Fibroblast of lung (primary cell): ENCODE measurements at regions not wholly inside any gene's neighbourhood (a gene's known extent, or its start where the extent isn't known, plus 50 kb on each side); places are given as distances from the start of the nearest gene placed in this dataset.

Source experiments
- DNase-seq, 2 donors: peaks; one replicate each; pipeline versions ENCODE4 v3.0.0 to v3.0.0-alpha.2; 2010; ENCODE audit warnings: low read depth in 2 of 2
- H2AFZ ChIP-seq: 2 replicates; pipeline ENCODE4 v1.5.1; 2012; ENCODE audit warnings: low read length, control low read depth, inconsistent platforms
- H3K27ac ChIP-seq: 2 replicates; pipeline ENCODE4 v1.5.1; 2011; ENCODE audit warnings: low read length, control low read depth; ENCODE audit not compliant: insufficient read depth
- H3K27me3 ChIP-seq: 2 replicates; pipeline ENCODE4 v1.5.1; 2011; ENCODE audit warnings: mild to moderate bottlenecking, low read length; ENCODE audit not compliant: control insufficient read depth, insufficient read depth
- H3K36me3 ChIP-seq: 2 replicates; pipeline ENCODE4 v1.5.1; 2011; ENCODE audit warnings: low read length; ENCODE audit not compliant: control insufficient read depth, insufficient read depth
- H3K4me1 ChIP-seq: 2 replicates; pipeline ENCODE4 v1.5.1; 2011; ENCODE audit warnings: low read length; ENCODE audit not compliant: control insufficient read depth, insufficient read depth; ENCODE audit errors: extremely low read depth
- H3K4me2 ChIP-seq: 2 replicates; pipeline ENCODE4 v1.5.1; 2011; ENCODE audit warnings: low read length, control low read depth; ENCODE audit not compliant: insufficient read depth; ENCODE audit errors: extremely low read depth
- H3K4me3 ChIP-seq, 4 experiments: fragments of 200-600 bp in 1 of 4; sonication (generic) in 1 of 4; replicated peaks in 1 of 4; 2 replicates each; pipeline ENCODE4 v1.5.1; 2011 to 2016; ENCODE audit warnings: low read length in 4 of 4, low read depth in 3 of 4, mild to moderate bottlenecking in 3 of 4, control low read depth in 2 of 4, inconsistent platforms in 1 of 4, mixed read lengths in 1 of 4; ENCODE audit not compliant: insufficient read depth in 1 of 4; ENCODE audit errors: control extremely low read depth in 1 of 4
- H3K79me2 ChIP-seq: 2 replicates; pipeline ENCODE4 v1.5.1; 2012; ENCODE audit warnings: mild to moderate bottlenecking, low read length, inconsistent platforms; ENCODE audit not compliant: control insufficient read depth, insufficient read depth
- H3K9ac ChIP-seq: 2 replicates; pipeline ENCODE4 v1.5.1; 2011; ENCODE audit warnings: mild to moderate bottlenecking, low read length, control low read depth; ENCODE audit not compliant: insufficient read depth
- H3K9me3 ChIP-seq: 2 replicates; pipeline ENCODE4 v1.5.1; 2012; ENCODE audit warnings: low read depth, low read length; ENCODE audit not compliant: control insufficient read depth, insufficient read depth
- H4K20me1 ChIP-seq: 2 replicates; pipeline ENCODE4 v1.5.1; 2011; ENCODE audit warnings: low read length; ENCODE audit not compliant: control insufficient read depth, insufficient read depth; ENCODE audit errors: extremely low read depth
- EZH2 ChIP-seq: IDR thresholded peaks from 2 replicates; pipeline ENCODE4 v1.5.1; 2012; ENCODE audit warnings: low read length, control low read depth, mild to moderate bottlenecking; ENCODE audit errors: missing control alignments
- TF ChIP-seq, protein P1 (sequence below), 2 donors: IDR thresholded peaks in 1 of 2; conservative IDR thresholded peaks in 1 of 2; 1 replicate in 1 of 2; 2 replicates in 1 of 2; pipeline ENCODE4 v1.5.1; 2011 to 2012; ENCODE audit warnings: low read length in 2 of 2, control low read depth in 1 of 2, inconsistent platforms in 1 of 2, low read depth in 1 of 2, mild to moderate bottlenecking in 1 of 2

DNA sequence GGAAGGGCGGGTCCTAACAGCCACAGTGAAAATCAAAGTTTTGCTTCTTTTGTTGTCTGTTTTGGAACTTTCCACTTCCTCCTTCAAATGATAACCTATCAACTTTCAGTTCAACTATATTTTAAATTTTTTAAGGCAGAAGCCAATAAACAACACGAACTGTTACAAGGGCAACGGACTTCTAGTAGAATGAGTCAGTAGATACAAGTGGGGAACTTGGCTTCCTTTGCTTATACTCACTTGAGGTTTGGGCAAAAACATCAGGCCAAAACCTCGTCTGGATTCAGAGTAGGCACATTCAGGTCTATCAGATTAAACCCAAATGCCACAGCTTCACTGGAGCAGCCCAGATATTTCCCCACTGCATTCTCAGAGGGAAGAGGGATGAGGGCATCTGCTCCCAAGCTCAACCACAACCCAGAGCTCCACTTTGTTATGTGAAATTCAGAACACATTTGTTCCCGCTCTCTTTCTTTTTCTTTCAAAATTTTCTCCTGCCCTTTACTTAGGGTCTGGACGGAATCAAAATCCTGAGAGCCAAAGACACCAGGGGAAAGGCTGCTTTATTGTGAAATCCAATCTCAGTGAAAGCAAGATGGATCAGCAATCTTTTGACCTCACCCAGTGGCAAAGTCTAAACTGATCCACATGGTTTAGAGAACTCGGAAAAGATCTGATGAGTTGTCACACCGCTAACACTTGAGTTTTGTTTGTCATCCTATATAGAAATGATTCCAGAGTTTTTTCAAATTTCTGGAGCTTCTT, 152.5 kb upstream of the BTG1 start:
- no peaks in the 10 kb centered on the region for H3K79me2 ChIP-seq
- H3K4me3 ChIP-seq, result no peak overlapping the region
- DNase-seq, result peak; percentile 66 to 95
- no peaks in the 10 kb centered on the region for H3K27me3 ChIP-seq
- peak overlapping the region; percentile 77 for H3K27ac ChIP-seq
- no peaks in the 10 kb centered on the region for H3K9me3 ChIP-seq
- peak overlapping the region; percentile 70 for H3K4me2 ChIP-seq
- peak overlapping the region; percentile 63 for H2AFZ ChIP-seq
- H4K20me1 ChIP-seq, result no peaks in the 10 kb centered on the region
- H3K36me3 ChIP-seq, result no peaks in the 10 kb centered on the region
- H3K4me1 ChIP-seq, result peaks cover 2% of the 10 kb centered on the region
- H3K9ac ChIP-seq, result no peak overlapping the region
- no peak for TF ChIP-seq EZH2
- TF ChIP-seq, protein P1, sequence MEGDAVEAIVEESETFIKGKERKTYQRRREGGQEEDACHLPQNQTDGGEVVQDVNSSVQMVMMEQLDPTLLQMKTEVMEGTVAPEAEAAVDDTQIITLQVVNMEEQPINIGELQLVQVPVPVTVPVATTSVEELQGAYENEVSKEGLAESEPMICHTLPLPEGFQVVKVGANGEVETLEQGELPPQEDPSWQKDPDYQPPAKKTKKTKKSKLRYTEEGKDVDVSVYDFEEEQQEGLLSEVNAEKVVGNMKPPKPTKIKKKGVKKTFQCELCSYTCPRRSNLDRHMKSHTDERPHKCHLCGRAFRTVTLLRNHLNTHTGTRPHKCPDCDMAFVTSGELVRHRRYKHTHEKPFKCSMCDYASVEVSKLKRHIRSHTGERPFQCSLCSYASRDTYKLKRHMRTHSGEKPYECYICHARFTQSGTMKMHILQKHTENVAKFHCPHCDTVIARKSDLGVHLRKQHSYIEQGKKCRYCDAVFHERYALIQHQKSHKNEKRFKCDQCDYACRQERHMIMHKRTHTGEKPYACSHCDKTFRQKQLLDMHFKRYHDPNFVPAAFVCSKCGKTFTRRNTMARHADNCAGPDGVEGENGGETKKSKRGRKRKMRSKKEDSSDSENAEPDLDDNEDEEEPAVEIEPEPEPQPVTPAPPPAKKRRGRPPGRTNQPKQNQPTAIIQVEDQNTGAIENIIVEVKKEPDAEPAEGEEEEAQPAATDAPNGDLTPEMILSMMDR (conservative IDR thresholded peaks at IDR 0.05 in 1 of 2, IDR thresholded peaks at IDR 0.05 in 1 of 2; ENCODE audit: low read depth in 1 of 2, low read length in 2 of 2), result no peak

DNA sequence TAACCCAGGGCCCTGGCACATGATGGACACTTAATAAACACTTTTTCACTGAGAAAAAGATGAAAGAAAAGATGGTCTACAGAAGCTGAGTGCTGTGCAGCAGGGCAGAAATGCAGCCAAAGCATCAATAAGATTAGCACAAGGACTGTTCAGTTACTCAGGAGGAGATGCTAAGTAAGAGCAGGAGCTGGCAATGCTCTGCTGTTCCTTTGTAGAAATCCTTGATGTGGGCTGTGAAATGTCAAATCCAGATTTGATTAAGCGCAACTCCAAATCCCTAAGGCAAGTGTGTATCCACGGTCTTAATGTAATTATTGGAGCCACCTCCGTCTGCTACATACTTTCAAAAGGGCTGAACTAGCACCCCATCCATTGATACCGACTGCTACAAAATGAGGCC, 151.8 kb upstream of the BTG1 start:
- H3K4me1 ChIP-seq, result peaks cover 2% of the 10 kb centered on the region
- no peaks in the 10 kb centered on the region for H3K79me2 ChIP-seq
- no peak for DNase-seq
- TF ChIP-seq, protein P1 (conservative IDR thresholded peaks at IDR 0.05 in 1 of 2, IDR thresholded peaks at IDR 0.05 in 1 of 2; ENCODE audit: low read depth in 1 of 2, low read length in 2 of 2), result no peak
- no peak overlapping the region for H2AFZ ChIP-seq
- H3K4me3 ChIP-seq, result no peak overlapping the region
- H4K20me1 ChIP-seq, result no peaks in the 10 kb centered on the region
- H3K9me3 ChIP-seq, result no peaks in the 10 kb centered on the region
- H3K9ac ChIP-seq, result no peak overlapping the region
- H3K36me3 ChIP-seq, result no peaks in the 10 kb centered on the region
- no peaks in the 10 kb centered on the region for H3K27me3 ChIP-seq
- H3K27ac ChIP-seq, result peak overlapping the region; percentile 45
- no peak overlapping the region for H3K4me2 ChIP-seq

DNA sequence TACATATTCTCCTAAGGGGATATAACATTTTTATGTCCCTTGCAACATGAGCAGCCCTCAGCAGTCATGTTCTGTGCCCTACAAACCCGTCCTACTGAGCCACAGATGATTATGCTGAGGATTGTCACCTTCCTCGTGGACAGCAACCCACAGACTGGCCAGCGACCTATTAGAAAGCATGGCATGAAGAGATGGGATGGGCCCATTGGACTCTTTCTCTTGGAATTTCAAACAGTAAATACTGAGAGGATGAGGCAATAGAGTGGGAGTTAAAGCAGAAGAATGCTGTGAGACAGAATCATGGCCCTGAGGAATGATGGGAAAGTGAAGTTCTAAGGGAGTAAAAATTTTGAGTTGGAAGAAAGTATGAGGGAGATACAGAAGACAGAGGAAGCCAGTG, 149.9 kb upstream of the BTG1 start:
- no peaks in the 10 kb centered on the region for H3K27me3 ChIP-seq
- no peaks in the 10 kb centered on the region for H3K36me3 ChIP-seq
- TF ChIP-seq, protein P1 (conservative IDR thresholded peaks at IDR 0.05 in 1 of 2, IDR thresholded peaks at IDR 0.05 in 1 of 2; ENCODE audit: low read depth in 1 of 2, low read length in 2 of 2), result no peak
- TF ChIP-seq EZH2, result no peak
- H3K79me2 ChIP-seq, result no peaks in the 10 kb centered on the region
- H3K9ac ChIP-seq, result no peak overlapping the region
- DNase-seq, result peak in 1 of 2 donors; percentile 77
- no peak overlapping the region for H3K4me2 ChIP-seq
- H3K27ac ChIP-seq, result no peak overlapping the region
- H4K20me1 ChIP-seq, result no peaks in the 10 kb centered on the region
- H3K4me1 ChIP-seq, result peaks cover 2% of the 10 kb centered on the region
- H2AFZ ChIP-seq, result no peak overlapping the region
- H3K4me3 ChIP-seq, result no peak overlapping the region
- H3K9me3 ChIP-seq, result no peaks in the 10 kb centered on the region
